K562 (cell line): ENCODE measurements at regions not wholly inside any gene's neighbourhood (a gene's known extent, or its start where the extent isn't known, plus 50 kb on each side); places are given as distances from the start of the nearest gene placed in this dataset.

Experiments
- BCL6 ChIP-seq: fragments of 250-450 bp; sonication (Bioruptor Pico); IDR thresholded peaks from 2 replicates; pipeline ENCODE4 v1.4.0; 2020
- CTBP1 ChIP-seq: fragments of 450-650 bp; IDR thresholded peaks from 2 replicates; pipeline ENCODE4 v1.6.1; 2016; ENCODE audit warnings: borderline replicate concordance
- FOXP1 ChIP-seq: sonication (generic); formaldehyde crosslinking; IDR thresholded peaks from 2 replicates; pipeline ENCODE4 v1.8.0; 2022; ENCODE audit warnings: mild to moderate bottlenecking, missing genetic modification reagents
- HNRNPUL1 ChIP-seq: fragments of 200-400 bp; formaldehyde crosslinking; IDR thresholded peaks from 2 replicates; pipeline ENCODE4 v1.6.1; 2017; ENCODE audit warnings: low read length
- ILF3 ChIP-seq: fragments of 450-650 bp; IDR thresholded peaks from 2 replicates; pipeline ENCODE4 v1.6.1; 2018; ENCODE audit warnings: antibody characterized with exemption, mild to moderate bottlenecking, moderate library complexity, borderline replicate concordance
- NCOA2 ChIP-seq, 2 experiments: fragments of 450-650 bp; IDR thresholded peaks; 2 replicates each; pipeline ENCODE4 v1.6.1; 2018; ENCODE audit warnings: mild to moderate bottlenecking in 2 of 2, moderate library complexity in 1 of 2; ENCODE audit not compliant: partially characterized antibody in 2 of 2
- PCBP2 ChIP-seq: fragments of 200-400 bp; formaldehyde crosslinking; IDR thresholded peaks from 2 replicates; pipeline ENCODE4 v1.6.1; 2018; ENCODE audit warnings: low read length, low read depth, mild to moderate bottlenecking, moderate library complexity; ENCODE audit not compliant: poor library complexity, severe bottlenecking
- PHB ChIP-seq: fragments of 250-450 bp; sonication (Bioruptor Pico); IDR thresholded peaks from 2 replicates; pipeline ENCODE4 v1.5.0; 2021
- RBBP5 ChIP-seq: fragments of 200-600 bp; sonication (generic); IDR thresholded peaks from 2 replicates; pipeline ENCODE4 v1.6.1; 2012; ENCODE audit warnings: borderline replicate concordance, mild to moderate bottlenecking, low read length, control low read depth, inconsistent platforms; ENCODE audit not compliant: insufficient read depth, poor library complexity, severe bottlenecking
- TCFL5 ChIP-seq: fragments of 250-450 bp; sonication (Bioruptor Pico); conservative IDR thresholded peaks from 2 replicates; pipeline ENCODE4 v1.6.1; 2021; ENCODE audit warnings: mild to moderate bottlenecking, moderate library complexity, matching md5 sums
- XRCC5 ChIP-seq: fragments of 200-400 bp; formaldehyde crosslinking; IDR thresholded peaks from 2 replicates; pipeline ENCODE4 v1.6.1; 2017; ENCODE audit warnings: low read depth, mild to moderate bottlenecking, low read length
- ZC3H8 ChIP-seq: fragments of 450-650 bp; IDR thresholded peaks from 2 replicates; pipeline ENCODE4 v1.6.1; 2017
- ZNF124 ChIP-seq: sonication (generic); formaldehyde crosslinking; IDR thresholded peaks from 2 replicates; pipeline ENCODE4 v1.8.1; 2022; ENCODE audit warnings: missing genetic modification reagents
- ZNF143 ChIP-seq: sonication (generic); formaldehyde crosslinking; IDR thresholded peaks from 2 replicates; pipeline ENCODE4 v1.9.0; 2022; ENCODE audit warnings: mild to moderate bottlenecking, missing genetic modification reagents
- ZNF239 ChIP-seq: fragments of 250-450 bp; sonication (Bioruptor Pico); IDR thresholded peaks from 2 replicates; pipeline ENCODE4 v1.4.0; 2020; ENCODE audit warnings: mild to moderate bottlenecking
- ZNF717 ChIP-seq: fragments of 250-450 bp; sonication (Bioruptor Pico); IDR thresholded peaks from 2 replicates; pipeline ENCODE4 v1.5.0; 2021
- ZSCAN32 ChIP-seq: fragments of 450-650 bp; formaldehyde crosslinking; IDR thresholded peaks from 2 replicates; pipeline ENCODE4 v1.4.0; 2020; ENCODE audit warnings: mild to moderate bottlenecking, moderate library complexity
- TF ChIP-seq, protein P1 (sequence below): sonication (generic); formaldehyde crosslinking; IDR thresholded peaks from 2 replicates; pipeline ENCODE4 v1.8.0; 2023; ENCODE audit warnings: mild to moderate bottlenecking, missing genetic modification reagents
- TF ChIP-seq, protein P2 (sequence below): fragments of 450-650 bp; IDR thresholded peaks from 2 replicates; pipeline ENCODE4 v1.6.1; 2016; ENCODE audit warnings: missing biosample characterization, missing genetic modification characterization
- TF ChIP-seq, protein P3 (sequence below): sonication (generic); formaldehyde crosslinking; IDR thresholded peaks from 2 replicates; pipeline ENCODE4 v1.8.0; 2022; ENCODE audit warnings: mild to moderate bottlenecking, missing genetic modification reagents
- TF ChIP-seq, protein P4 (sequence below), 2 experiments: fragments of 450-650 bp in 1 of 2; sonication (generic) in 1 of 2; formaldehyde crosslinking in 1 of 2; IDR thresholded peaks in 1 of 2; conservative IDR thresholded peaks in 1 of 2; 2 replicates each; pipeline versions ENCODE4 v1.6.1 to v1.8.1; 2016 to 2023; ENCODE audit warnings: mild to moderate bottlenecking in 2 of 2, moderate library complexity in 2 of 2, inconsistent platforms in 1 of 2, missing genetic modification reagents in 1 of 2

DNA sequence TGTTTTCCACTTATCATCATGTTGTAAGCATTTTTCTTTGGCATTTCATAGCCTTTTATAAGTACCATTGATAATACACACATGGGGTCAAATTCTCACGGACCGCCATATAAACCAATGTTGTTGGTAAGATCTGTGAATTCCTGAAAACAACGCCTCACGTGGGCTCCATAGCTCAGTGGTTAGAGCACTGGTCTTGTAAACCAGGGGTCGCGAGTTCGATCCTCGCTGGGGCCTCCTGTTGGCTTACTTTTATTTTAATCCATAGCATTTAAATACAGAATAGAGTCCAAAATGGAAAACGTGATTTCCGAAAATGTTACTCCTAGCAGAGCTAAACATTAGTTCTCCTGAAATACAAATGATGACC lies 83.1 kb downstream of the HHIPL2 start (continued):
- TF ChIP-seq, protein P1, sequence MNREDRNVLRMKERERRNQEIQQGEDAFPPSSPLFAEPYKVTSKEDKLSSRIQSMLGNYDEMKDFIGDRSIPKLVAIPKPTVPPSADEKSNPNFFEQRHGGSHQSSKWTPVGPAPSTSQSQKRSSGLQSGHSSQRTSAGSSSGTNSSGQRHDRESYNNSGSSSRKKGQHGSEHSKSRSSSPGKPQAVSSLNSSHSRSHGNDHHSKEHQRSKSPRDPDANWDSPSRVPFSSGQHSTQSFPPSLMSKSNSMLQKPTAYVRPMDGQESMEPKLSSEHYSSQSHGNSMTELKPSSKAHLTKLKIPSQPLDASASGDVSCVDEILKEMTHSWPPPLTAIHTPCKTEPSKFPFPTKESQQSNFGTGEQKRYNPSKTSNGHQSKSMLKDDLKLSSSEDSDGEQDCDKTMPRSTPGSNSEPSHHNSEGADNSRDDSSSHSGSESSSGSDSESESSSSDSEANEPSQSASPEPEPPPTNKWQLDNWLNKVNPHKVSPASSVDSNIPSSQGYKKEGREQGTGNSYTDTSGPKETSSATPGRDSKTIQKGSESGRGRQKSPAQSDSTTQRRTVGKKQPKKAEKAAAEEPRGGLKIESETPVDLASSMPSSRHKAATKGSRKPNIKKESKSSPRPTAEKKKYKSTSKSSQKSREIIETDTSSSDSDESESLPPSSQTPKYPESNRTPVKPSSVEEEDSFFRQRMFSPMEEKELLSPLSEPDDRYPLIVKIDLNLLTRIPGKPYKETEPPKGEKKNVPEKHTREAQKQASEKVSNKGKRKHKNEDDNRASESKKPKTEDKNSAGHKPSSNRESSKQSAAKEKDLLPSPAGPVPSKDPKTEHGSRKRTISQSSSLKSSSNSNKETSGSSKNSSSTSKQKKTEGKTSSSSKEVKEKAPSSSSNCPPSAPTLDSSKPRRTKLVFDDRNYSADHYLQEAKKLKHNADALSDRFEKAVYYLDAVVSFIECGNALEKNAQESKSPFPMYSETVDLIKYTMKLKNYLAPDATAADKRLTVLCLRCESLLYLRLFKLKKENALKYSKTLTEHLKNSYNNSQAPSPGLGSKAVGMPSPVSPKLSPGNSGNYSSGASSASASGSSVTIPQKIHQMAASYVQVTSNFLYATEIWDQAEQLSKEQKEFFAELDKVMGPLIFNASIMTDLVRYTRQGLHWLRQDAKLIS (CRISPR knock-in tag): no peak
- TF ChIP-seq ILF3 (peak; percentile 12; the same call in 1 of the 2 replicates), HNRNPUL1 (no peak), ZNF239 (CRISPR knock-in tag) (no peak), ZNF717 (CRISPR knock-in tag) (no peak), XRCC5 (no peak), ZC3H8 (no peak), PHB (CRISPR knock-in tag) (no peak), ZNF143 (no peak), ZSCAN32 (no peak), RBBP5 (no peak), TCFL5 (CRISPR knock-in tag) (no peak), CTBP1 (no peak), ZNF124 (CRISPR knock-in tag) (no peak), NCOA2 (IDR thresholded peaks at IDR 0.05; ENCODE audit: partially characterized antibody in 2 of 2) (no peak), PCBP2 (no peak), FOXP1 (no peak), BCL6 (CRISPR knock-in tag) (no peak)
- TF ChIP-seq, protein P2, sequence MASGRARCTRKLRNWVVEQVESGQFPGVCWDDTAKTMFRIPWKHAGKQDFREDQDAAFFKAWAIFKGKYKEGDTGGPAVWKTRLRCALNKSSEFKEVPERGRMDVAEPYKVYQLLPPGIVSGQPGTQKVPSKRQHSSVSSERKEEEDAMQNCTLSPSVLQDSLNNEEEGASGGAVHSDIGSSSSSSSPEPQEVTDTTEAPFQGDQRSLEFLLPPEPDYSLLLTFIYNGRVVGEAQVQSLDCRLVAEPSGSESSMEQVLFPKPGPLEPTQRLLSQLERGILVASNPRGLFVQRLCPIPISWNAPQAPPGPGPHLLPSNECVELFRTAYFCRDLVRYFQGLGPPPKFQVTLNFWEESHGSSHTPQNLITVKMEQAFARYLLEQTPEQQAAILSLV: no peak
- TF ChIP-seq, protein P3, sequence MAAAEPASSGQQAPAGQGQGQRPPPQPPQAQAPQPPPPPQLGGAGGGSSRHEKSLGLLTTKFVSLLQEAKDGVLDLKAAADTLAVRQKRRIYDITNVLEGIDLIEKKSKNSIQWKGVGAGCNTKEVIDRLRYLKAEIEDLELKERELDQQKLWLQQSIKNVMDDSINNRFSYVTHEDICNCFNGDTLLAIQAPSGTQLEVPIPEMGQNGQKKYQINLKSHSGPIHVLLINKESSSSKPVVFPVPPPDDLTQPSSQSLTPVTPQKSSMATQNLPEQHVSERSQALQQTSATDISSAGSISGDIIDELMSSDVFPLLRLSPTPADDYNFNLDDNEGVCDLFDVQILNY (CRISPR knock-in tag): 0 out of 2 replicates have a peak, but pooled peaks have one; percentile 19
- TF ChIP-seq, protein P4, sequence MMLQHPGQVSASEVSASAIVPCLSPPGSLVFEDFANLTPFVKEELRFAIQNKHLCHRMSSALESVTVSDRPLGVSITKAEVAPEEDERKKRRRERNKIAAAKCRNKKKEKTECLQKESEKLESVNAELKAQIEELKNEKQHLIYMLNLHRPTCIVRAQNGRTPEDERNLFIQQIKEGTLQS (IDR thresholded peaks at IDR 0.05): no peak
- TF ChIP-seq, protein P4 (CRISPR knock-in tag; conservative IDR thresholded peaks at IDR 0.05): no peak
